ENCODE measurements at regions not wholly inside any gene's neighbourhood (a gene's known extent, or its start where the extent isn't known, plus 50 kb on each side); places are given as distances from the start of the nearest gene placed in this dataset.

- H3K27ac ChIP-seq: no peak overlapping the region
These were observed 576.7 kb upstream of the SALL3 start for GRCh38 chr18:78402966-78403365.

GRCh38 chr18:78403371-78403770, 576.2 kb upstream of the SALL3 start:
- TF ChIP-seq, protein P1, sequence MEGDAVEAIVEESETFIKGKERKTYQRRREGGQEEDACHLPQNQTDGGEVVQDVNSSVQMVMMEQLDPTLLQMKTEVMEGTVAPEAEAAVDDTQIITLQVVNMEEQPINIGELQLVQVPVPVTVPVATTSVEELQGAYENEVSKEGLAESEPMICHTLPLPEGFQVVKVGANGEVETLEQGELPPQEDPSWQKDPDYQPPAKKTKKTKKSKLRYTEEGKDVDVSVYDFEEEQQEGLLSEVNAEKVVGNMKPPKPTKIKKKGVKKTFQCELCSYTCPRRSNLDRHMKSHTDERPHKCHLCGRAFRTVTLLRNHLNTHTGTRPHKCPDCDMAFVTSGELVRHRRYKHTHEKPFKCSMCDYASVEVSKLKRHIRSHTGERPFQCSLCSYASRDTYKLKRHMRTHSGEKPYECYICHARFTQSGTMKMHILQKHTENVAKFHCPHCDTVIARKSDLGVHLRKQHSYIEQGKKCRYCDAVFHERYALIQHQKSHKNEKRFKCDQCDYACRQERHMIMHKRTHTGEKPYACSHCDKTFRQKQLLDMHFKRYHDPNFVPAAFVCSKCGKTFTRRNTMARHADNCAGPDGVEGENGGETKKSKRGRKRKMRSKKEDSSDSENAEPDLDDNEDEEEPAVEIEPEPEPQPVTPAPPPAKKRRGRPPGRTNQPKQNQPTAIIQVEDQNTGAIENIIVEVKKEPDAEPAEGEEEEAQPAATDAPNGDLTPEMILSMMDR (IDR thresholded peaks at IDR 0.05): no peak
- no peak overlapping the region for H3K27ac ChIP-seq
- H3K4me3 ChIP-seq: no peak overlapping the region
- no peak for DNase-seq (ENCODE audit: low spot score)

More at GRCh38 chr18:78402966-78403365, 576.7 kb upstream of the SALL3 start:
- TF ChIP-seq, protein P1 (IDR thresholded peaks at IDR 0.05): no peak
- no peak for DNase-seq (ENCODE audit: low spot score)
- no peak overlapping the region for H3K4me3 ChIP-seq

GRCh38 chr18:78405763-78406162, 573.9 kb upstream of the SALL3 start:
- DNase-seq (ENCODE audit: low spot score): no peak
- Histone ChIP-seq H3K4me3 (no peak overlapping the region), H3K27ac (no peak overlapping the region)
- TF ChIP-seq, protein P1 (IDR thresholded peaks at IDR 0.05): no peak

GRCh38 chr18:78406743-78407465, 572.7 kb upstream of the SALL3 start:
- Histone ChIP-seq H3K27ac (no peak overlapping the region), H3K4me3 (no peak overlapping the region)
- TF ChIP-seq, protein P1 (IDR thresholded peaks at IDR 0.05): no peak
- DNase-seq (ENCODE audit: low spot score): no peak

DNA sequence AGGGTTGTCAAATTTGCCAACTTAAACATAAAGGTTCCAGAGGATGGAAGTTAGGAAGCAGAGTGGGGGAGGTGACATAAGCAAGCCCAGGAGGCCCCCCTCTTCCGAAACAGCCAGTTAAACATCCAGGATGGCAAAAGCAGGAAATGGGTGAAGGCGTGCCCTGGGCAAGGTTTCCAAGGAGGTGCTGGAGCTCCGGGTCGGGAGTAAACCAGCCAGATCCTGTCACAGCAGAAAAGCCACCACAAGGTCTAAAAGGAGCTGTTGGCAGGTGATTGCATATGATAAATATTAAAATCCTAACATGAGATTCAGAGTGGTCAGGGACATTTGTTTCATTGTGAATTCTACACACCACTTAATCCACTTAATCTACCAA, 572.2 kb upstream of the SALL3 start:
- TF ChIP-seq, protein P1 (IDR thresholded peaks at IDR 0.05): no peak
- H3K4me3 ChIP-seq: no peak overlapping the region
- DNase-seq (ENCODE audit: low spot score): no peak
- H3K27ac ChIP-seq: no peak overlapping the region

DNA sequence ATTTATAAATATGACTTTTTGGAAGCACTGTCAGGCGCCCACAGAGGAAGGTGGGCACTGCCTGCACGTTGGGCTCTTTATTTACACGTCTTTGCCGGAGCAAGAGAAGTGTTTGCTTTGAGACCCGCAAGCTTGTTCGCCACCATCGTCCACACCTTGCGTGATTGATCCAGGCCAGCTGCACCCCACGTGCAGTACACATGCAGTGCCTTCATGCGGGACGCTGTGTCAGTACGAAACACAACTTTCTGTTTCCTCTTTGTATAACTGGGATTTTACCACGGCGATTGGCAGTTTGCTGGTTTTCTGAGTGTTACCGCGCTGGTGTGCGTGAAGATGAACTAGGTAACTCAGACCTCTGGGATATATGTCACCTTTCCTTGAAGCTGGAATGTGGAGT, 571.0 kb upstream of the SALL3 start:
- H3K4me3 ChIP-seq: no peak overlapping the region
- DNase-seq (ENCODE audit: low spot score): no peak
- H3K27ac ChIP-seq: no peak overlapping the region
- TF ChIP-seq, protein P1 (IDR thresholded peaks at IDR 0.05): no peak

DNA sequence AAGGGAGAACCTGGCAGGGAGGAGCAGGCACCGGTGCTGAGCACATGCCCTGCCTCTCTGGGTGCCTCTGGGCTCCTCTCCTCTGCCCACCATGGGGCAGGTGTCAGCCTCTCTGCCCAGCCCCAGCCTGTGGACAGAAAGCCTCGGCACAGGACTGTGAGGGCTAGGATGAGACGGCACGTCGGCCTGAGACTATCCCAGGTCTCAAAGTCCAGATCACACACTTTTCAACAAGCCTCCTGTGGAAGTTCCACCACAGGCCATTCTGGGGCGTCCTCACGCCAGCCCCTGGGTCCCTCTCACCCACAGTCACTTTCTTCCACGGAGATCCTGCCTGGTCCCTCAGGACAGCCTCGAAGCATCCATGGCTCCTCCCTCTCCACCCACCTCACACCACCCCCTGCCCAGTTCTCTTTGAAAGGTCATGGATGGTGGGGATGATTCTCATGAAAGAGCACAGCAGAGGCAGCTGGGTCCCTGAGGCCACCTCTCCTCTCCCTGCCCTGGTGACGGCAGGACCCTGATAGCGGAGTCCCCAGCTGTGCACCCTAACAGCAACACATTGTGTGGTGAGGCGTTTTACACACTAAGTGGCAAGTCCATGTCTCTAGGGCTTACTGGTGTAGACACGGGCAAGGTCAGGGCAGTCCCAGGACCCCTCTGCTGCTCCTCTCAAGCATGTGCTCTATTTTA, 569.4 kb upstream of the SALL3 start:
- no peak overlapping the region for H3K27ac ChIP-seq
- H3K4me3 ChIP-seq: no peak overlapping the region
- TF ChIP-seq, protein P1 (IDR thresholded peaks at IDR 0.05): no peak
- no peak for DNase-seq (ENCODE audit: low spot score)

Measured in coronary artery (tissue), 2 donors.